Nephron (organoid): ENCODE measurements at regions not wholly inside any gene's neighbourhood (a gene's known extent, or its start where the extent isn't known, plus 50 kb on each side); places are given as distances from the start of the nearest gene placed in this dataset.

Source experiments
- H3K27ac Mint-ChIP-seq, 3 experiments: 2 replicates each; pipeline ENCODE4 v1.8.0; 2020; ENCODE audit warnings: mixed read lengths in 3 of 3, mild to moderate bottlenecking in 2 of 3, moderate library complexity in 1 of 3
- H3K27me3 Mint-ChIP-seq: 2 replicates; pipeline ENCODE4 v1.8.0; 2021; ENCODE audit warnings: low read depth, mild to moderate bottlenecking, moderate library complexity, mixed read lengths
- H3K36me3 Mint-ChIP-seq: 2 replicates; pipeline ENCODE4 v1.8.0; 2020; ENCODE audit warnings: low read depth, mixed read lengths
- H3K4me1 Mint-ChIP-seq: 2 replicates; pipeline ENCODE4 v1.8.0; 2020; ENCODE audit warnings: mixed read lengths
- H3K4me3 Mint-ChIP-seq, 3 experiments: 2 replicates each; pipeline ENCODE4 v1.8.0; 2020; ENCODE audit warnings: mild to moderate bottlenecking in 3 of 3, mixed read lengths in 3 of 3, moderate library complexity in 2 of 3
- H3K9me3 Mint-ChIP-seq: 2 replicates; pipeline ENCODE4 v1.8.0; 2020; ENCODE audit warnings: mixed read lengths
- CTCF ChIP-seq, 3 experiments: fragments of 200-600 bp; sonication (generic); IDR thresholded peaks; one replicate each; pipeline ENCODE4 v1.5.0; 2021; ENCODE audit warnings: antibody characterized with exemption in 3 of 3; ENCODE audit not compliant: unreplicated experiment in 3 of 3

- Mint-ChIP-seq H3K9me3 (no peaks in the 10 kb centered on the region), H3K4me1 (no peaks in the 10 kb centered on the region)
Measured at GRCh38 chr15:96796841-96797240, 466.3 kb downstream of the NR2F2 start.

GRCh38 chr15:96801576-96802150, 471.2 kb downstream of the NR2F2 start:
- no peaks in the 10 kb centered on the region for H3K4me1 Mint-ChIP-seq
- no peak overlapping the region for H3K27ac Mint-ChIP-seq
- no peak overlapping the region for H3K4me3 Mint-ChIP-seq
- no peak for TF ChIP-seq CTCF (IDR thresholded peaks at IDR 0.05; ENCODE audit: unreplicated experiment in 3 of 3)
- H3K9me3 Mint-ChIP-seq, result no peaks in the 10 kb centered on the region
- H3K27me3 Mint-ChIP-seq, result peaks cover 16% of the 10 kb centered on the region
- no peaks in the 10 kb centered on the region for H3K36me3 Mint-ChIP-seq

More at GRCh38 chr15:96796841-96797240, 466.3 kb downstream of the NR2F2 start:
- Mint-ChIP-seq H3K27me3 (peaks cover 6% of the 10 kb centered on the region), H3K4me3 (no peak overlapping the region), H3K36me3 (no peaks in the 10 kb centered on the region), H3K27ac (no peak overlapping the region)
- no peak for TF ChIP-seq CTCF (IDR thresholded peaks at IDR 0.05; ENCODE audit: unreplicated experiment in 3 of 3)

- no peak overlapping the region for H3K27ac Mint-ChIP-seq
- H3K36me3 Mint-ChIP-seq, result no peaks in the 10 kb centered on the region
- no peaks in the 10 kb centered on the region for H3K4me1 Mint-ChIP-seq
- H3K27me3 Mint-ChIP-seq, result peaks cover 16% of the 10 kb centered on the region
- TF ChIP-seq CTCF (IDR thresholded peaks at IDR 0.05; ENCODE audit: unreplicated experiment in 3 of 3), result no peak
- H3K4me3 Mint-ChIP-seq, result no peak overlapping the region
- H3K9me3 Mint-ChIP-seq, result no peaks in the 10 kb centered on the region
Measured at GRCh38 chr15:96802611-96803255, 472.2 kb downstream of the NR2F2 start.

- peaks cover 16% of the 10 kb centered on the region for H3K27me3 Mint-ChIP-seq
- TF ChIP-seq CTCF (IDR thresholded peaks at IDR 0.05; ENCODE audit: unreplicated experiment in 3 of 3), result no peak
- H3K4me3 Mint-ChIP-seq, result no peak overlapping the region
- H3K4me1 Mint-ChIP-seq, result no peaks in the 10 kb centered on the region
- no peaks in the 10 kb centered on the region for H3K9me3 Mint-ChIP-seq
- H3K27ac Mint-ChIP-seq, result no peak overlapping the region
- no peaks in the 10 kb centered on the region for H3K36me3 Mint-ChIP-seq
Measured at GRCh38 chr15:96804754-96805153, 474.3 kb downstream of the NR2F2 start.

GRCh38 chr15:96807361-96807760, 476.9 kb downstream of the NR2F2 start:
- Mint-ChIP-seq H3K4me1 (no peaks in the 10 kb centered on the region), H3K9me3 (no peaks in the 10 kb centered on the region), H3K4me3 (no peak overlapping the region), H3K27me3 (peaks cover 6% of the 10 kb centered on the region), H3K27ac (no peak overlapping the region), H3K36me3 (no peaks in the 10 kb centered on the region)
- no peak for TF ChIP-seq CTCF (IDR thresholded peaks at IDR 0.05; ENCODE audit: unreplicated experiment in 3 of 3)

GRCh38 chr15:96817900-96818299, 487.4 kb downstream of the NR2F2 start:
- H3K4me1 Mint-ChIP-seq, result no peaks in the 10 kb centered on the region
- H3K9me3 Mint-ChIP-seq, result peaks cover 2% of the 10 kb centered on the region
- no peak overlapping the region for H3K4me3 Mint-ChIP-seq
- H3K27ac Mint-ChIP-seq, result no peak overlapping the region
- H3K36me3 Mint-ChIP-seq, result no peaks in the 10 kb centered on the region
- TF ChIP-seq CTCF (IDR thresholded peaks at IDR 0.05; ENCODE audit: unreplicated experiment in 3 of 3), result no peak
- H3K27me3 Mint-ChIP-seq, result no peaks in the 10 kb centered on the region
